Keratinocyte (primary cell): ENCODE measurements at regions not wholly inside any gene's neighbourhood (a gene's known extent, or its start where the extent isn't known, plus 50 kb on each side); places are given as distances from the start of the nearest gene placed in this dataset.

ENCODE experiments used
- EZH2 ChIP-seq: IDR thresholded peaks from one replicate; pipeline ENCODE4 v1.6.1; 2012; ENCODE audit warnings: inconsistent platforms, mild to moderate bottlenecking, low read length, moderate library complexity
- TF ChIP-seq, protein P1 (sequence below), 3 experiments: IDR thresholded peaks in 1 of 3; conservative IDR thresholded peaks in 1 of 3; optimal IDR thresholded peaks in 1 of 3; 2 replicates in 2 of 3; 3 replicates in 1 of 3; pipeline versions ENCODE3 to v1.5.1; 2011; ENCODE audit warnings: low read length in 3 of 3, mild to moderate bottlenecking in 3 of 3, moderate library complexity in 2 of 3, control low read depth in 1 of 3, inconsistent platforms in 1 of 3; ENCODE audit not compliant: insufficient read depth in 2 of 3; ENCODE audit errors: extremely low read depth in 1 of 3

GRCh38 chr14:39617537-39617936 lies 185.3 kb upstream of the FBXO33 start:
- TF ChIP-seq, protein P1, sequence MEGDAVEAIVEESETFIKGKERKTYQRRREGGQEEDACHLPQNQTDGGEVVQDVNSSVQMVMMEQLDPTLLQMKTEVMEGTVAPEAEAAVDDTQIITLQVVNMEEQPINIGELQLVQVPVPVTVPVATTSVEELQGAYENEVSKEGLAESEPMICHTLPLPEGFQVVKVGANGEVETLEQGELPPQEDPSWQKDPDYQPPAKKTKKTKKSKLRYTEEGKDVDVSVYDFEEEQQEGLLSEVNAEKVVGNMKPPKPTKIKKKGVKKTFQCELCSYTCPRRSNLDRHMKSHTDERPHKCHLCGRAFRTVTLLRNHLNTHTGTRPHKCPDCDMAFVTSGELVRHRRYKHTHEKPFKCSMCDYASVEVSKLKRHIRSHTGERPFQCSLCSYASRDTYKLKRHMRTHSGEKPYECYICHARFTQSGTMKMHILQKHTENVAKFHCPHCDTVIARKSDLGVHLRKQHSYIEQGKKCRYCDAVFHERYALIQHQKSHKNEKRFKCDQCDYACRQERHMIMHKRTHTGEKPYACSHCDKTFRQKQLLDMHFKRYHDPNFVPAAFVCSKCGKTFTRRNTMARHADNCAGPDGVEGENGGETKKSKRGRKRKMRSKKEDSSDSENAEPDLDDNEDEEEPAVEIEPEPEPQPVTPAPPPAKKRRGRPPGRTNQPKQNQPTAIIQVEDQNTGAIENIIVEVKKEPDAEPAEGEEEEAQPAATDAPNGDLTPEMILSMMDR (optimal IDR thresholded peaks at IDR 0.05 in 1 of 3, IDR thresholded peaks at IDR 0.05 in 1 of 3, conservative IDR thresholded peaks at IDR 0.05 in 1 of 3; ENCODE audit: extremely low read depth in 1 of 3, insufficient read depth in 2 of 3, low read length in 3 of 3) = no peak
- TF ChIP-seq EZH2 = no peak
